WTC11 (cell line): ENCODE measurements at regions not wholly inside any gene's neighbourhood (a gene's known extent, or its start where the extent isn't known, plus 50 kb on each side); places are given as distances from the start of the nearest gene placed in this dataset.

ENCODE experiments used
- CREB1 ChIP-seq: sonication (generic); formaldehyde crosslinking; IDR thresholded peaks from 2 replicates; pipeline ENCODE4 v1.8.0; 2023; ENCODE audit warnings: mild to moderate bottlenecking, missing genetic modification reagents
- FOXP1 ChIP-seq: sonication (generic); formaldehyde crosslinking; IDR thresholded peaks from 2 replicates; pipeline ENCODE4 v1.8.0; 2022; ENCODE audit warnings: missing genetic modification reagents, mild to moderate bottlenecking, moderate library complexity, borderline replicate concordance
- SP1 ChIP-seq: sonication (generic); formaldehyde crosslinking; conservative IDR thresholded peaks from 2 replicates; pipeline ENCODE4 v1.8.1; 2022; ENCODE audit warnings: missing genetic modification reagents
- ZBTB21 ChIP-seq: sonication (generic); formaldehyde crosslinking; IDR thresholded peaks from 2 replicates; pipeline ENCODE4 v1.8.1; 2023; ENCODE audit warnings: mild to moderate bottlenecking, missing genetic modification reagents, borderline replicate concordance
- ZNF138 ChIP-seq: sonication (generic); formaldehyde crosslinking; conservative IDR thresholded peaks from 2 replicates; pipeline ENCODE4 v1.8.1; 2022; ENCODE audit warnings: mild to moderate bottlenecking, moderate library complexity, missing genetic modification reagents
- ZNF232 ChIP-seq: sonication (generic); formaldehyde crosslinking; IDR thresholded peaks from 2 replicates; pipeline ENCODE4 v1.8.0; 2022; ENCODE audit warnings: mild to moderate bottlenecking, missing genetic modification reagents
- TF ChIP-seq, protein P1 (sequence below): fragments of 200-600 bp; IDR thresholded peaks from 2 replicates; pipeline ENCODE4 v1.8.0; 2022; ENCODE audit warnings: antibody characterized with exemption
- TF ChIP-seq, protein P2 (sequence below): sonication (generic); formaldehyde crosslinking; IDR thresholded peaks from 2 replicates; pipeline ENCODE4 v1.8.0; 2022; ENCODE audit warnings: mild to moderate bottlenecking, missing genetic modification reagents
- TF ChIP-seq, protein P3 (sequence below): sonication (generic); formaldehyde crosslinking; IDR thresholded peaks from 2 replicates; pipeline ENCODE4 v1.8.0; 2023; ENCODE audit warnings: missing genetic modification reagents, mild to moderate bottlenecking, borderline replicate concordance
- TF ChIP-seq, protein P4 (sequence below): sonication (generic); formaldehyde crosslinking; IDR thresholded peaks from 2 replicates; pipeline ENCODE4 v1.8.1; 2023; ENCODE audit warnings: mild to moderate bottlenecking, missing genetic modification reagents, moderate library complexity
- TF ChIP-seq, protein P5 (sequence below): sonication (generic); formaldehyde crosslinking; IDR thresholded peaks from 2 replicates; pipeline ENCODE4 v1.8.0; 2022; ENCODE audit warnings: mild to moderate bottlenecking, missing genetic modification reagents

DNA sequence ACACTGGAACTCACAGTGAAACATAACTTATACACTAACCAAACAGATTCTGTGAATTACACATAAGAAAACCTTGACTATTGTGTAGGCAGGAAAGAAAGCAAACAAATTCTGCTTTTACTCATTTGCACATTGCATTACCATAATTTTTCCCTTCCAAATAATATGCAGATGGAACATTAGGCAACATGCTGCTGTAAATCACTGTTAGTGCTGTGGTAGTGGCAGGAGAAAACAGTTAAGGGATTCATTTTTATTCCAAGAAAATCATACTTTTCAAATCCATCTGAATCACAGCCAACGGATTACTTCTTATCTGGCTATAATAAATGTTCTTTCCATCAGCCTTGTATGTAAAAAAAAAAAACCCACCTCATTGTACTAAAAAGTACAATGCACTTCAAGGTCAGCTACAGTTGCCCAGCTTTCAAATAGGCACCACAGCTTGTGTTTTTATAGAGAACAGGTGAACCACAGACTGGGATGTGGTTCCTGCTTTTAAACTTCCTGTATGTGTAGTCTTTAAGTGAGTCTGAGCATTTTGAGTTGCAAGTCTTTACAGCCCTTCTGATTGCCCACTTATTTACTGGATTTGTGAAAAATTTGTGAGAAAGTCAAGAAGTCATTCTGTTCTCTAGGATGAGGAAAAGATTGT is 590.0 kb upstream of the SEMA3D start:
- TF ChIP-seq, protein P1, sequence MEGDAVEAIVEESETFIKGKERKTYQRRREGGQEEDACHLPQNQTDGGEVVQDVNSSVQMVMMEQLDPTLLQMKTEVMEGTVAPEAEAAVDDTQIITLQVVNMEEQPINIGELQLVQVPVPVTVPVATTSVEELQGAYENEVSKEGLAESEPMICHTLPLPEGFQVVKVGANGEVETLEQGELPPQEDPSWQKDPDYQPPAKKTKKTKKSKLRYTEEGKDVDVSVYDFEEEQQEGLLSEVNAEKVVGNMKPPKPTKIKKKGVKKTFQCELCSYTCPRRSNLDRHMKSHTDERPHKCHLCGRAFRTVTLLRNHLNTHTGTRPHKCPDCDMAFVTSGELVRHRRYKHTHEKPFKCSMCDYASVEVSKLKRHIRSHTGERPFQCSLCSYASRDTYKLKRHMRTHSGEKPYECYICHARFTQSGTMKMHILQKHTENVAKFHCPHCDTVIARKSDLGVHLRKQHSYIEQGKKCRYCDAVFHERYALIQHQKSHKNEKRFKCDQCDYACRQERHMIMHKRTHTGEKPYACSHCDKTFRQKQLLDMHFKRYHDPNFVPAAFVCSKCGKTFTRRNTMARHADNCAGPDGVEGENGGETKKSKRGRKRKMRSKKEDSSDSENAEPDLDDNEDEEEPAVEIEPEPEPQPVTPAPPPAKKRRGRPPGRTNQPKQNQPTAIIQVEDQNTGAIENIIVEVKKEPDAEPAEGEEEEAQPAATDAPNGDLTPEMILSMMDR = no peak
- TF ChIP-seq ZNF138 (CRISPR knock-in tag) (no peak), ZNF232 (CRISPR knock-in tag) (no peak), SP1 (CRISPR knock-in tag) (no peak), FOXP1 (no peak), CREB1 (CRISPR knock-in tag) (no peak), ZBTB21 (CRISPR knock-in tag) (no peak)
- TF ChIP-seq, protein P2, sequence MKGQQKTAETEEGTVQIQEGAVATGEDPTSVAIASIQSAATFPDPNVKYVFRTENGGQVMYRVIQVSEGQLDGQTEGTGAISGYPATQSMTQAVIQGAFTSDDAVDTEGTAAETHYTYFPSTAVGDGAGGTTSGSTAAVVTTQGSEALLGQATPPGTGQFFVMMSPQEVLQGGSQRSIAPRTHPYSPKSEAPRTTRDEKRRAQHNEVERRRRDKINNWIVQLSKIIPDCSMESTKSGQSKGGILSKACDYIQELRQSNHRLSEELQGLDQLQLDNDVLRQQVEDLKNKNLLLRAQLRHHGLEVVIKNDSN (CRISPR knock-in tag) = no peak
- TF ChIP-seq, protein P3, sequence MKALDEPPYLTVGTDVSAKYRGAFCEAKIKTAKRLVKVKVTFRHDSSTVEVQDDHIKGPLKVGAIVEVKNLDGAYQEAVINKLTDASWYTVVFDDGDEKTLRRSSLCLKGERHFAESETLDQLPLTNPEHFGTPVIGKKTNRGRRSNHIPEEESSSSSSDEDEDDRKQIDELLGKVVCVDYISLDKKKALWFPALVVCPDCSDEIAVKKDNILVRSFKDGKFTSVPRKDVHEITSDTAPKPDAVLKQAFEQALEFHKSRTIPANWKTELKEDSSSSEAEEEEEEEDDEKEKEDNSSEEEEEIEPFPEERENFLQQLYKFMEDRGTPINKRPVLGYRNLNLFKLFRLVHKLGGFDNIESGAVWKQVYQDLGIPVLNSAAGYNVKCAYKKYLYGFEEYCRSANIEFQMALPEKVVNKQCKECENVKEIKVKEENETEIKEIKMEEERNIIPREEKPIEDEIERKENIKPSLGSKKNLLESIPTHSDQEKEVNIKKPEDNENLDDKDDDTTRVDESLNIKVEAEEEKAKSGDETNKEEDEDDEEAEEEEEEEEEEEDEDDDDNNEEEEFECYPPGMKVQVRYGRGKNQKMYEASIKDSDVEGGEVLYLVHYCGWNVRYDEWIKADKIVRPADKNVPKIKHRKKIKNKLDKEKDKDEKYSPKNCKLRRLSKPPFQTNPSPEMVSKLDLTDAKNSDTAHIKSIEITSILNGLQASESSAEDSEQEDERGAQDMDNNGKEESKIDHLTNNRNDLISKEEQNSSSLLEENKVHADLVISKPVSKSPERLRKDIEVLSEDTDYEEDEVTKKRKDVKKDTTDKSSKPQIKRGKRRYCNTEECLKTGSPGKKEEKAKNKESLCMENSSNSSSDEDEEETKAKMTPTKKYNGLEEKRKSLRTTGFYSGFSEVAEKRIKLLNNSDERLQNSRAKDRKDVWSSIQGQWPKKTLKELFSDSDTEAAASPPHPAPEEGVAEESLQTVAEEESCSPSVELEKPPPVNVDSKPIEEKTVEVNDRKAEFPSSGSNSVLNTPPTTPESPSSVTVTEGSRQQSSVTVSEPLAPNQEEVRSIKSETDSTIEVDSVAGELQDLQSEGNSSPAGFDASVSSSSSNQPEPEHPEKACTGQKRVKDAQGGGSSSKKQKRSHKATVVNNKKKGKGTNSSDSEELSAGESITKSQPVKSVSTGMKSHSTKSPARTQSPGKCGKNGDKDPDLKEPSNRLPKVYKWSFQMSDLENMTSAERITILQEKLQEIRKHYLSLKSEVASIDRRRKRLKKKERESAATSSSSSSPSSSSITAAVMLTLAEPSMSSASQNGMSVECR = no peak
- TF ChIP-seq, protein P4, sequence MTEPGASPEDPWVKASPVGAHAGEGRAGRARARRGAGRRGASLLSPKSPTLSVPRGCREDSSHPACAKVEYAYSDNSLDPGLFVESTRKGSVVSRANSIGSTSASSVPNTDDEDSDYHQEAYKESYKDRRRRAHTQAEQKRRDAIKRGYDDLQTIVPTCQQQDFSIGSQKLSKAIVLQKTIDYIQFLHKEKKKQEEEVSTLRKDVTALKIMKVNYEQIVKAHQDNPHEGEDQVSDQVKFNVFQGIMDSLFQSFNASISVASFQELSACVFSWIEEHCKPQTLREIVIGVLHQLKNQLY = no peak
- TF ChIP-seq, protein P5, sequence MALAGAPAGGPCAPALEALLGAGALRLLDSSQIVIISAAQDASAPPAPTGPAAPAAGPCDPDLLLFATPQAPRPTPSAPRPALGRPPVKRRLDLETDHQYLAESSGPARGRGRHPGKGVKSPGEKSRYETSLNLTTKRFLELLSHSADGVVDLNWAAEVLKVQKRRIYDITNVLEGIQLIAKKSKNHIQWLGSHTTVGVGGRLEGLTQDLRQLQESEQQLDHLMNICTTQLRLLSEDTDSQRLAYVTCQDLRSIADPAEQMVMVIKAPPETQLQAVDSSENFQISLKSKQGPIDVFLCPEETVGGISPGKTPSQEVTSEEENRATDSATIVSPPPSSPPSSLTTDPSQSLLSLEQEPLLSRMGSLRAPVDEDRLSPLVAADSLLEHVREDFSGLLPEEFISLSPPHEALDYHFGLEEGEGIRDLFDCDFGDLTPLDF (CRISPR knock-in tag) = no peak
